AG04450 (cell line): ENCODE measurements at regions not wholly inside any gene's neighbourhood (a gene's known extent, or its start where the extent isn't known, plus 50 kb on each side); places are given as distances from the start of the nearest gene placed in this dataset.

Experiments
- CTCF ChIA-PET: fragments of 300-600, 350-600 bp; formaldehyde crosslinking; extraction: SDS; loops from one replicate; lab custom pipeline; 2022; ENCODE audit warnings: antibody characterized with exemption, inconsistent platforms; lab: Charles Lee
- POLR2A ChIA-PET: fragments of 350-600 bp; formaldehyde crosslinking; extraction: SDS; loops from one replicate; lab custom pipeline; 2021; ENCODE audit warnings: antibody characterized with exemption, inconsistent platforms; lab: Yijun Ruan, JAX
- DNase-seq: peaks from one replicate; pipeline ENCODE4 v3.0.0-alpha.2; 2011; ENCODE audit warnings: low read depth, low spot score
- H3K27ac ChIP-seq: one replicate; pipeline ENCODE4 v1.5.1; 2012; ENCODE audit warnings: low read depth, low read length, control low read depth
- H3K27me3 ChIP-seq: one replicate; pipeline ENCODE4 v1.6.0; 2012; ENCODE audit warnings: low read length; ENCODE audit not compliant: control insufficient read depth, insufficient read depth
- H3K4me3 ChIP-seq: 2 replicates; pipeline ENCODE4 v1.5.1; 2011; ENCODE audit warnings: mild to moderate bottlenecking, low read depth, low read length, control low read depth
- H3K9me3 ChIP-seq: 2 replicates; pipeline ENCODE4 v1.5.1; 2012; ENCODE audit warnings: low read length; ENCODE audit not compliant: control insufficient read depth, insufficient read depth
- CTCF ChIP-seq: IDR thresholded peaks from 2 replicates; pipeline ENCODE4 v1.5.1; 2011; ENCODE audit warnings: low read depth, low read length, control low read depth, inconsistent platforms

- no peaks in the 10 kb centered on the region for H3K27me3 ChIP-seq
- CTCF ChIA-PET, result no interaction called here
- no peak for TF ChIP-seq CTCF
- H3K4me3 ChIP-seq, result no peak overlapping the region
- no peaks in the 10 kb centered on the region; the same call in 1 of the 2 replicates for H3K9me3 ChIP-seq
- POLR2A ChIA-PET, result no interaction called here
- no peak for DNase-seq
- no peak overlapping the region for H3K27ac ChIP-seq
These were observed 300.2 kb downstream of the GPM6A start for GRCh38 chr4:175511861-175512260.

- CTCF ChIA-PET, result no interaction called here
- TF ChIP-seq CTCF, result no peak
These were observed 297.9 kb downstream of the GPM6A start for GRCh38 chr4:175514174-175514573.

GRCh38 chr4:175530655-175531054 is 281.4 kb downstream of the GPM6A start:
- CTCF ChIA-PET, result no interaction called here
- H3K27me3 ChIP-seq, result no peaks in the 10 kb centered on the region
- POLR2A ChIA-PET, result no interaction called here
- no peak overlapping the region for H3K27ac ChIP-seq
- peaks cover 4% of the 10 kb centered on the region for H3K9me3 ChIP-seq
- no peak for TF ChIP-seq CTCF
- DNase-seq, result no peak
- H3K4me3 ChIP-seq, result no peak overlapping the region

More at GRCh38 chr4:175514174-175514573, 297.9 kb downstream of the GPM6A start:
- H3K27ac ChIP-seq, result no peak overlapping the region
- peaks cover 5% of the 10 kb centered on the region; the same call in 1 of the 2 replicates for H3K9me3 ChIP-seq
- no peak overlapping the region for H3K4me3 ChIP-seq
- DNase-seq, result no peak
- no peaks in the 10 kb centered on the region for H3K27me3 ChIP-seq
- POLR2A ChIA-PET, result no interaction called here

GRCh38 chr4:175531405-175532091 is 280.5 kb downstream of the GPM6A start:
- ChIA-PET POLR2A (no interaction called here), CTCF (interaction anchor here (0.5 kb wide), 1 partner anchor 970 kb away, joined by 3 read pairs; no protein-coding TSS in a partner anchor)
- TF ChIP-seq CTCF, result no peak
- no peak overlapping the region for H3K4me3 ChIP-seq
- peaks cover 4% of the 10 kb centered on the region for H3K9me3 ChIP-seq
- no peak overlapping the region for H3K27ac ChIP-seq
- DNase-seq, result peak; percentile 3
- no peaks in the 10 kb centered on the region for H3K27me3 ChIP-seq

GRCh38 chr4:175536852-175537453 is 275.1 kb downstream of the GPM6A start:
- TF ChIP-seq CTCF, result peak; percentile 49
- CTCF ChIA-PET, result interaction anchor here (0.6 to 2.9 kb wide), 13 partner anchors 9 to 1168 kb away, joined by 3 to 57 read pairs (median 4); no protein-coding TSS in a partner anchor
- POLR2A ChIA-PET, result no interaction called here
- Histone ChIP-seq H3K27me3 (no peaks in the 10 kb centered on the region), H3K27ac (no peak overlapping the region), H3K9me3 (peaks cover 4% of the 10 kb centered on the region), H3K4me3 (no peak overlapping the region)
- DNase-seq, result peak; percentile 8
